ENCODE measurements at regions not wholly inside any gene's neighbourhood (a gene's known extent, or its start where the extent isn't known, plus 50 kb on each side); places are given as distances from the start of the nearest gene placed in this dataset.
"Not testable (repeated sequence)": the region's sequence is repeated elsewhere in the genome, so short reads cannot be mapped to it uniquely, and the experiment has no call there.

- peaks cover 76% of the 10 kb centered on the region for H3K9me3 ChIP-seq (ENCODE audit: control insufficient read depth, low read depth, low read length)
- no peak overlapping the region for H3K4me3 ChIP-seq (ENCODE audit: low read length)
- H3K27me3 ChIP-seq (ENCODE audit: control insufficient read depth, insufficient read depth, low read length), result no peaks in the 10 kb centered on the region
- H3K36me3 ChIP-seq (ENCODE audit: control insufficient read depth, low read depth, low read length), result no peaks in the 10 kb centered on the region
- H3K4me1 ChIP-seq (ENCODE audit: control insufficient read depth, low read depth, low read length), result no peaks in the 10 kb centered on the region
- no peak overlapping the region for H3K27ac ChIP-seq (ENCODE audit: low read length)
- H3K9ac ChIP-seq (ENCODE audit: low read length), result no peak overlapping the region
These were observed 129.6 kb downstream of the ZNF675 start for GRCh38 chr19:23557381-23557780.

- H3K4me1 ChIP-seq (ENCODE audit: control insufficient read depth, low read depth, low read length), result no peaks in the 10 kb centered on the region
- no peak overlapping the region for H3K4me3 ChIP-seq (ENCODE audit: low read length)
- no peaks in the 10 kb centered on the region for H3K27me3 ChIP-seq (ENCODE audit: control insufficient read depth, insufficient read depth, low read length)
- no peak overlapping the region for H3K27ac ChIP-seq (ENCODE audit: low read length)
- peaks cover 61% of the 10 kb centered on the region for H3K9me3 ChIP-seq (ENCODE audit: control insufficient read depth, low read depth, low read length)
- H3K9ac ChIP-seq (ENCODE audit: low read length), result no peak overlapping the region
- H3K36me3 ChIP-seq (ENCODE audit: control insufficient read depth, low read depth, low read length), result no peaks in the 10 kb centered on the region
These were observed 132.5 kb downstream of the ZNF675 start for GRCh38 chr19:23554548-23554947.

GRCh38 chr19:23550102-23550501, 136.9 kb downstream of the ZNF675 start:
- H3K4me1 ChIP-seq (ENCODE audit: control insufficient read depth, low read depth, low read length); H3K27ac ChIP-seq (ENCODE audit: low read length); H3K4me3 ChIP-seq (ENCODE audit: low read length); H3K36me3 ChIP-seq (ENCODE audit: control insufficient read depth, low read depth, low read length); H3K9ac ChIP-seq (ENCODE audit: low read length); H3K27me3 ChIP-seq (ENCODE audit: control insufficient read depth, insufficient read depth, low read length): not testable (repeated sequence)
- peaks cover 60% of the 10 kb centered on the region for H3K9me3 ChIP-seq (ENCODE audit: control insufficient read depth, low read depth, low read length)

GRCh38 chr19:23547816-23548430, 139.1 kb downstream of the ZNF675 start:
- peaks cover 59% of the 10 kb centered on the region for H3K9me3 ChIP-seq (ENCODE audit: control insufficient read depth, low read depth, low read length)
- H3K27me3 ChIP-seq (ENCODE audit: control insufficient read depth, insufficient read depth, low read length), result no peaks in the 10 kb centered on the region
- no peak overlapping the region for H3K4me3 ChIP-seq (ENCODE audit: low read length)
- no peak overlapping the region for H3K9ac ChIP-seq (ENCODE audit: low read length)
- no peaks in the 10 kb centered on the region for H3K4me1 ChIP-seq (ENCODE audit: control insufficient read depth, low read depth, low read length)
- H3K36me3 ChIP-seq (ENCODE audit: control insufficient read depth, low read depth, low read length), result no peaks in the 10 kb centered on the region
- H3K27ac ChIP-seq (ENCODE audit: low read length), result no peak overlapping the region

- H3K36me3 ChIP-seq (ENCODE audit: control insufficient read depth, low read depth, low read length), result no peaks in the 10 kb centered on the region
- no peaks in the 10 kb centered on the region for H3K4me1 ChIP-seq (ENCODE audit: control insufficient read depth, low read depth, low read length)
- no peaks in the 10 kb centered on the region for H3K27me3 ChIP-seq (ENCODE audit: control insufficient read depth, insufficient read depth, low read length)
- H3K9me3 ChIP-seq (ENCODE audit: control insufficient read depth, low read depth, low read length), result peaks cover 67% of the 10 kb centered on the region
- no peak overlapping the region for H3K4me3 ChIP-seq (ENCODE audit: low read length)
- no peak overlapping the region for H3K9ac ChIP-seq (ENCODE audit: low read length)
- H3K27ac ChIP-seq (ENCODE audit: low read length), result no peak overlapping the region
These were observed 139.9 kb downstream of the ZNF675 start for GRCh38 chr19:23547156-23547555.

GRCh38 chr19:23543351-23543750, 143.7 kb downstream of the ZNF675 start:
- peaks cover 74% of the 10 kb centered on the region for H3K9me3 ChIP-seq (ENCODE audit: control insufficient read depth, low read depth, low read length)

GRCh38 chr19:23542562-23542961, 144.4 kb downstream of the ZNF675 start:
- H3K27ac ChIP-seq (ENCODE audit: low read length), result no peak overlapping the region
- H3K36me3 ChIP-seq (ENCODE audit: control insufficient read depth, low read depth, low read length), result no peaks in the 10 kb centered on the region
- H3K4me3 ChIP-seq (ENCODE audit: low read length), result no peak overlapping the region
- no peaks in the 10 kb centered on the region for H3K4me1 ChIP-seq (ENCODE audit: control insufficient read depth, low read depth, low read length)
- H3K27me3 ChIP-seq (ENCODE audit: control insufficient read depth, insufficient read depth, low read length), result no peaks in the 10 kb centered on the region
- H3K9ac ChIP-seq (ENCODE audit: low read length), result no peak overlapping the region
- peaks cover 73% of the 10 kb centered on the region for H3K9me3 ChIP-seq (ENCODE audit: control insufficient read depth, low read depth, low read length)

More at GRCh38 chr19:23543351-23543750, 143.7 kb downstream of the ZNF675 start:
- H3K27ac ChIP-seq (ENCODE audit: low read length), result no peak overlapping the region
- no peaks in the 10 kb centered on the region for H3K4me1 ChIP-seq (ENCODE audit: control insufficient read depth, low read depth, low read length)
- no peaks in the 10 kb centered on the region for H3K36me3 ChIP-seq (ENCODE audit: control insufficient read depth, low read depth, low read length)
- H3K9ac ChIP-seq (ENCODE audit: low read length), result no peak overlapping the region
- H3K4me3 ChIP-seq (ENCODE audit: low read length), result no peak overlapping the region
- H3K27me3 ChIP-seq (ENCODE audit: control insufficient read depth, insufficient read depth, low read length), result no peaks in the 10 kb centered on the region

GRCh38 chr19:23541991-23542390, 145.0 kb downstream of the ZNF675 start:
- H3K36me3 ChIP-seq (ENCODE audit: control insufficient read depth, low read depth, low read length), result no peaks in the 10 kb centered on the region
- no peaks in the 10 kb centered on the region for H3K4me1 ChIP-seq (ENCODE audit: control insufficient read depth, low read depth, low read length)
- peaks cover 76% of the 10 kb centered on the region for H3K9me3 ChIP-seq (ENCODE audit: control insufficient read depth, low read depth, low read length)
- no peak overlapping the region for H3K4me3 ChIP-seq (ENCODE audit: low read length)
- no peaks in the 10 kb centered on the region for H3K27me3 ChIP-seq (ENCODE audit: control insufficient read depth, insufficient read depth, low read length)
- H3K9ac ChIP-seq (ENCODE audit: low read length), result no peak overlapping the region
- H3K27ac ChIP-seq (ENCODE audit: low read length), result no peak overlapping the region

- H3K4me1 ChIP-seq (ENCODE audit: control insufficient read depth, low read depth, low read length); H3K27ac ChIP-seq (ENCODE audit: low read length); H3K9ac ChIP-seq (ENCODE audit: low read length); H3K36me3 ChIP-seq (ENCODE audit: control insufficient read depth, low read depth, low read length); H3K4me3 ChIP-seq (ENCODE audit: low read length); H3K27me3 ChIP-seq (ENCODE audit: control insufficient read depth, insufficient read depth, low read length): not testable (repeated sequence)
- H3K9me3 ChIP-seq (ENCODE audit: control insufficient read depth, low read depth, low read length), result peaks cover 71% of the 10 kb centered on the region
These were observed 144.9 kb upstream of the ZNF91 start for GRCh38 chr19:23540180-23540579.

- peaks cover 70% of the 10 kb centered on the region for H3K9me3 ChIP-seq (ENCODE audit: control insufficient read depth, low read depth, low read length)
- H3K4me3 ChIP-seq (ENCODE audit: low read length), result no peak overlapping the region
- no peak overlapping the region for H3K9ac ChIP-seq (ENCODE audit: low read length)
- H3K27me3 ChIP-seq (ENCODE audit: control insufficient read depth, insufficient read depth, low read length), result no peaks in the 10 kb centered on the region
- no peaks in the 10 kb centered on the region for H3K36me3 ChIP-seq (ENCODE audit: control insufficient read depth, low read depth, low read length)
- no peak overlapping the region for H3K27ac ChIP-seq (ENCODE audit: low read length)
- no peaks in the 10 kb centered on the region for H3K4me1 ChIP-seq (ENCODE audit: control insufficient read depth, low read depth, low read length)
These were observed 144.2 kb upstream of the ZNF91 start for GRCh38 chr19:23539499-23539898.

GRCh38 chr19:23537136-23537535, 141.9 kb upstream of the ZNF91 start:
- H3K9me3 ChIP-seq (ENCODE audit: control insufficient read depth, low read depth, low read length), result peaks cover 53% of the 10 kb centered on the region
- H3K27ac ChIP-seq (ENCODE audit: low read length); H3K4me1 ChIP-seq (ENCODE audit: control insufficient read depth, low read depth, low read length); H3K27me3 ChIP-seq (ENCODE audit: control insufficient read depth, insufficient read depth, low read length); H3K36me3 ChIP-seq (ENCODE audit: control insufficient read depth, low read depth, low read length); H3K4me3 ChIP-seq (ENCODE audit: low read length); H3K9ac ChIP-seq (ENCODE audit: low read length): not testable (repeated sequence)

- not testable (repeated sequence) for H3K27ac ChIP-seq (ENCODE audit: low read length); H3K4me3 ChIP-seq (ENCODE audit: low read length); H3K27me3 ChIP-seq (ENCODE audit: control insufficient read depth, insufficient read depth, low read length); H3K9ac ChIP-seq (ENCODE audit: low read length); H3K4me1 ChIP-seq (ENCODE audit: control insufficient read depth, low read depth, low read length); H3K36me3 ChIP-seq (ENCODE audit: control insufficient read depth, low read depth, low read length)
- H3K9me3 ChIP-seq (ENCODE audit: control insufficient read depth, low read depth, low read length), result peaks cover 54% of the 10 kb centered on the region
These were observed 141.1 kb upstream of the ZNF91 start for GRCh38 chr19:23536341-23536740.

Data from iPS-18a (cell line).